Hepatocyte (in vitro differentiated cells): ENCODE measurements at regions not wholly inside any gene's neighbourhood (a gene's known extent, or its start where the extent isn't known, plus 50 kb on each side); places are given as distances from the start of the nearest gene placed in this dataset.

Experiments used
- DNase-seq: peaks from one replicate; pipeline ENCODE4 v3.0.0-alpha.2; 2016; ENCODE audit warnings: low spot score
- H2AFZ ChIP-seq: fragments of 200-600 bp; sonication (generic); 2 replicates; pipeline ENCODE4 v1.6.0; 2016; ENCODE audit warnings: antibody characterized with exemption, mild to moderate bottlenecking
- H3K27ac ChIP-seq: fragments of 200-600 bp; sonication (generic); 2 replicates; pipeline ENCODE4 v1.5.1; 2016; ENCODE audit warnings: mild to moderate bottlenecking
- H3K27me3 ChIP-seq: fragments of 200-600 bp; sonication (generic); 2 replicates; pipeline ENCODE4 v1.6.1; 2016
- H3K36me3 ChIP-seq: fragments of 200-600 bp; sonication (generic); replicated peaks from 2 replicates; pipeline ENCODE4 v1.5.1; 2016; ENCODE audit warnings: low read depth; ENCODE audit not compliant: insufficient read depth
- H3K4me1 ChIP-seq: fragments of 200-600 bp; sonication (generic); 2 replicates; pipeline ENCODE4 v1.5.1; 2016; ENCODE audit warnings: mild to moderate bottlenecking, moderate library complexity; ENCODE audit not compliant: insufficient read depth
- H3K4me2 ChIP-seq: fragments of 200-600 bp; sonication (generic); 2 replicates; pipeline ENCODE4 v1.6.0; 2016
- H3K4me3 ChIP-seq: fragments of 200-600 bp; sonication (generic); 2 replicates; pipeline ENCODE4 v1.5.1; 2016; ENCODE audit warnings: mild to moderate bottlenecking
- H3K79me2 ChIP-seq: fragments of 200-600 bp; sonication (generic); 2 replicates; pipeline ENCODE4 v1.6.0; 2017; ENCODE audit warnings: mild to moderate bottlenecking
- H3K9me2 ChIP-seq: fragments of 200-600 bp; sonication (generic); replicated peaks from 2 replicates; pipeline ENCODE4 v1.6.0; 2017; ENCODE audit warnings: mild to moderate bottlenecking; ENCODE audit not compliant: insufficient read depth
- H3K9me3 ChIP-seq: fragments of 200-600 bp; sonication (generic); 2 replicates; pipeline ENCODE4 v1.5.1; 2016; ENCODE audit warnings: low read depth, mild to moderate bottlenecking
- H4K20me1 ChIP-seq: fragments of 200-600 bp; sonication (generic); 2 replicates; pipeline ENCODE4 v1.6.0; 2016; ENCODE audit warnings: mild to moderate bottlenecking; ENCODE audit not compliant: insufficient read depth, poor library complexity, severe bottlenecking
- CTCF ChIP-seq: fragments of 200-600 bp; sonication (generic); IDR thresholded peaks from 2 replicates; pipeline ENCODE4 v1.5.1; 2016; ENCODE audit warnings: antibody characterized with exemption, mild to moderate bottlenecking; ENCODE audit not compliant: poor library complexity
- EZH2 ChIP-seq: fragments of 200-600 bp; sonication (generic); IDR thresholded peaks from 2 replicates; pipeline ENCODE4 v1.6.1; 2016; ENCODE audit warnings: antibody characterized with exemption, mild to moderate bottlenecking, borderline replicate concordance
- EZH2phosphoT487 ChIP-seq: fragments of 200-600 bp; sonication (generic); IDR thresholded peaks from one replicate; pipeline ENCODE4 v1.6.1; 2018; ENCODE audit warnings: antibody characterized with exemption, mild to moderate bottlenecking, low read depth, moderate library complexity; ENCODE audit not compliant: unreplicated experiment, severe bottlenecking
- WGBS: methylation state at CpG from one replicate; pipeline ENCODE4 v1.1.6; 2016; ENCODE audit warnings: low lambda C conversion rate; ENCODE audit errors: missing lambda C conversion rate; 5-methylcytosine and 5-hydroxymethylcytosine counted together

DNA sequence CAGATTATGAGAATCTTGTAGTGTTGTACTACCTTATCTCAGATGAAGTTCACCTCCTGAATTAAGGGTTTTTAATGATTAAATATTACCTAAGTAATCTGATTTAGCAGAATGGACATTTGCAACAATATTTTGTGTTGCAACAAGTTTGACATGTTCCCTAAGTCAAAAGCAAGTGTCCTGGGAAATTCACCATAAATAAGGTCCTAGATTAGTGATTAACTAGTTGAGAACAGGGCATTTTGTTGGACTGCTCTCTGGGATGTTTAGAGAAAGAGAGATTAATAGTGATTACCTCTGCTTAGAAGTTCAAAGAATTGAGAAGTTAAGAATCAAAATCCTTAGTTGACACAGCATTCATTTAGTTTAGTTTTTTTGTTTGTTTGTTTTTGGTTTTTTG lies 120.2 kb upstream of the MARCKS start:
- Histone ChIP-seq H3K9me3 (no peaks in the 10 kb centered on the region), H3K27me3 (no peaks in the 10 kb centered on the region), H3K79me2 (no peaks in the 10 kb centered on the region), H3K4me3 (no peak overlapping the region), H3K27ac (no peak overlapping the region), H3K4me1 (no peaks in the 10 kb centered on the region), H3K4me2 (no peak overlapping the region), H3K36me3 (no peaks in the 10 kb centered on the region), H3K9me2 (no peaks in the 10 kb centered on the region), H2AFZ (no peak overlapping the region), H4K20me1 (no peaks in the 10 kb centered on the region)
- no peak for TF ChIP-seq EZH2phosphoT487
- no peak for TF ChIP-seq CTCF
- no peak for TF ChIP-seq EZH2
- no peak for DNase-seq

GRCh38 chr6:113739041-113739655 lies 118.0 kb upstream of the MARCKS start:
- no peaks in the 10 kb centered on the region for H3K9me2 ChIP-seq
- no peaks in the 10 kb centered on the region for H4K20me1 ChIP-seq
- H3K9me3 ChIP-seq, result no peaks in the 10 kb centered on the region
- no peak overlapping the region for H3K27ac ChIP-seq
- no peaks in the 10 kb centered on the region for H3K4me1 ChIP-seq
- H3K79me2 ChIP-seq, result no peaks in the 10 kb centered on the region
- 96% methylated on average over 4 of the region's 4 CpGs for WGBS
- no peaks in the 10 kb centered on the region for H3K27me3 ChIP-seq
- TF ChIP-seq CTCF (no peak), EZH2 (no peak), EZH2phosphoT487 (no peak)
- no peak overlapping the region for H2AFZ ChIP-seq
- no peaks in the 10 kb centered on the region for H3K36me3 ChIP-seq
- H3K4me2 ChIP-seq, result no peak overlapping the region
- DNase-seq, result no peak
- H3K4me3 ChIP-seq, result no peak overlapping the region

DNA sequence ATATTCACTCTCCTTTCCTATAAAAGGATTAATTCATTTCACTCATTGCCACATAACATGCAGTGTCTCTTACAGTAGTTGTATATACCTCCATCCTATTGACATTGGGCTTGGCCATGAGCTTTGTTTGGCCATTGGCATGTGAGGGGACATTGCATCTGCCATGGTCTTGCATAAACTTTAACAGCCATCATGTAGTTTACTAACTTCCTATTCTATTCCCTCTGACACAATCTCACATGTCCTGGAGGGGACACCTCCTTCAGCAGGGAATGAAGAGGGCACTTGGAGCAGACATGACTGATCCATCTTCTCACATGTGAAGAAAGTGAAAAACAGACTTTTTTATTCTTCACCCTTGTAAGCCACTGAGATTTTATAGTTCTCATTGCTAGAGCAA lies 115.5 kb upstream of the MARCKS start:
- Histone ChIP-seq H3K27ac (no peak overlapping the region), H3K9me3 (no peaks in the 10 kb centered on the region), H3K36me3 (no peaks in the 10 kb centered on the region), H3K4me1 (no peaks in the 10 kb centered on the region), H3K4me3 (no peak overlapping the region), H2AFZ (no peak overlapping the region), H3K27me3 (no peaks in the 10 kb centered on the region), H3K4me2 (no peak overlapping the region), H3K79me2 (no peaks in the 10 kb centered on the region), H4K20me1 (no peaks in the 10 kb centered on the region), H3K9me2 (no peaks in the 10 kb centered on the region)
- DNase-seq, result no peak
- TF ChIP-seq EZH2, result no peak

DNA sequence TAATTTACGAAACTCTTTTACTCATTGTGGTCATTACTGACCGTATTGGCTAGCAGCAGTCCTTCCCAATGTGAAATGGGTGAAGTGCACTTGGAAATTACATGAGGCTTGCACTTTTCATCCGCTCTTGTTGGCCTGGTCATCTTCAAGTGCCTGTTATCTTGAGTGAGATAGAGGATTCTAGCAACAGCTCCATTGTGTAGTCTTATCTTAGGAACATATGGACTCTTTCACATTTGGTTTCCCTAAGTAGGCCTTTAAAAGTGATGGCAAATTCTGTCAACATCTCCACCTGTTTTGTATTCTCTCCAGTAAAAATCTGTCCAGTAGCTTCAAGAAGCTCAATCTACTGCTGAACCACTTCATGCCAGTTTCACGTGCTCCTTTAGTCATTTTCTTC lies 114.8 kb upstream of the MARCKS start:
- DNase-seq, result no peak
- Histone ChIP-seq H3K27me3 (no peaks in the 10 kb centered on the region), H3K4me3 (no peak overlapping the region), H3K27ac (no peak overlapping the region), H3K36me3 (no peaks in the 10 kb centered on the region), H3K4me1 (no peaks in the 10 kb centered on the region), H3K4me2 (no peak overlapping the region), H4K20me1 (no peaks in the 10 kb centered on the region), H2AFZ (no peak overlapping the region), H3K79me2 (no peaks in the 10 kb centered on the region), H3K9me3 (no peaks in the 10 kb centered on the region), H3K9me2 (no peaks in the 10 kb centered on the region)
- TF ChIP-seq EZH2phosphoT487 (no peak), EZH2 (no peak), CTCF (no peak)
- WGBS, result 57% methylated on average over 4 of the region's 4 CpGs
